ENCODE measurements at regions not wholly inside any gene's neighbourhood (a gene's known extent, or its start where the extent isn't known, plus 50 kb on each side); places are given as distances from the start of the nearest gene placed in this dataset.

DNA sequence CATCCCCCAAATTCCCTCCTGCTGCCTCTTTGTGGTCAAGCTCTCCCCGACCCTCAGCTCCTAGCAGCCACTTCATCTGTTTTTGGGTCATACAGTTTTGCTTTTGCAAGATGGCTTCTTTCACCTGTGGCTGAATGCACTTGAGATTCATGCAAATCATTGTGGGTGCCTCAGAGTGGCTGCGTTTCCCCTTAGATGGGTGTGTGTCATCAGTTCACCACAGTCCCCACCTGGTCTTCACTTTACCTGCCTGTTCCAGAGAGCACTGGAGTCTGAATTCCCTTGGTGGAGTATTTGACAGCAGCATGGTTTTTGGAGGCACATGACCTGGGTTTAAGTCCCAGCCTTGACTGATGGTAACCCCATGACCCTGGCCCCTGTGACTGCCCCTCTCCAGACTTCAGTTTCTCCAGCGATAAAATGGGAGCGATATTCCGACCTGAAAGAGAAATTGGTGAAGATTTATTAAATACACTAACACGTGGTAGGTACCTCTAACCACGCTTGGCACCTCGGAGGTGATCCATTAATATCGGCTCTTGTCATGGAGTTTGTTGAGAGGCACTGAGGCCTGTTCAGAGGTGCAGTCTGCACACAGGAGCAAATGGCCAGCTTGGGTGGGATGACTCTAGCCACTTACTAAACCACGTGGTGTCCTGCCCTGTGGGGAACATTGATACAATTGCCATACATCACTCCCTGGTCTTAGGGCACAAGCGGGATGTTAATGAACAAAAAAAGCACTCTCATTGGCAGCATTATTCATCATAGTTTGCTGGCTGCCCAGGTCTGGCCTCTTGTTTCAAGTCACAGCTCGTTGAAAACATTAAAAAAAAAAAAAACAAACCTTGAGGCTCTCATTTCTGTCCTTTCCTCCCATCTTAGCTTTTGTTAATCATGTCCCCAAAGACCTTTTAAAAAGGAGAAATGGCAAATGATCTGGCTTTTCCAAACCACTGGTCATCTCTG is 167.2 kb upstream of the KCNG1 start:
- DNase-seq (ENCODE audit: extremely low spot score), result no peak
- TF ChIP-seq, protein P1, sequence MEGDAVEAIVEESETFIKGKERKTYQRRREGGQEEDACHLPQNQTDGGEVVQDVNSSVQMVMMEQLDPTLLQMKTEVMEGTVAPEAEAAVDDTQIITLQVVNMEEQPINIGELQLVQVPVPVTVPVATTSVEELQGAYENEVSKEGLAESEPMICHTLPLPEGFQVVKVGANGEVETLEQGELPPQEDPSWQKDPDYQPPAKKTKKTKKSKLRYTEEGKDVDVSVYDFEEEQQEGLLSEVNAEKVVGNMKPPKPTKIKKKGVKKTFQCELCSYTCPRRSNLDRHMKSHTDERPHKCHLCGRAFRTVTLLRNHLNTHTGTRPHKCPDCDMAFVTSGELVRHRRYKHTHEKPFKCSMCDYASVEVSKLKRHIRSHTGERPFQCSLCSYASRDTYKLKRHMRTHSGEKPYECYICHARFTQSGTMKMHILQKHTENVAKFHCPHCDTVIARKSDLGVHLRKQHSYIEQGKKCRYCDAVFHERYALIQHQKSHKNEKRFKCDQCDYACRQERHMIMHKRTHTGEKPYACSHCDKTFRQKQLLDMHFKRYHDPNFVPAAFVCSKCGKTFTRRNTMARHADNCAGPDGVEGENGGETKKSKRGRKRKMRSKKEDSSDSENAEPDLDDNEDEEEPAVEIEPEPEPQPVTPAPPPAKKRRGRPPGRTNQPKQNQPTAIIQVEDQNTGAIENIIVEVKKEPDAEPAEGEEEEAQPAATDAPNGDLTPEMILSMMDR (IDR thresholded peaks at IDR 0.05), result no peak
- TF ChIP-seq EP300 (IDR thresholded peaks at IDR 0.05) (no peak), POLR2AphosphoS5 (IDR thresholded peaks at IDR 0.05) (no peak), POLR2A (IDR thresholded peaks at IDR 0.05; ENCODE audit: low read depth) (no peak)
- intact Hi-C loops (cut with DNase I), result no loop called here
- 81% methylated on average over 12 of the region's 12 CpGs for WGBS
- Histone ChIP-seq H3K27me3 (peaks cover 0 to 29% (median 0%) of the 10 kb centered on the region in 4 donors), H3K4me1 (no peaks in the 10 kb centered on the region), H3K4me3 (no peak overlapping the region), H3K9me3 (no peaks in the 10 kb centered on the region), H3K36me3 (no peaks in the 10 kb centered on the region), H3K27ac (replicated peaks in 1 of 4) (no peak overlapping the region)

- TF ChIP-seq, protein P1 (IDR thresholded peaks at IDR 0.05), result no peak
- TF ChIP-seq POLR2AphosphoS5 (IDR thresholded peaks at IDR 0.05) (no peak), EP300 (IDR thresholded peaks at IDR 0.05) (no peak), POLR2A (IDR thresholded peaks at IDR 0.05; ENCODE audit: low read depth) (no peak)
- H3K36me3 ChIP-seq, result no peaks in the 10 kb centered on the region
- intact Hi-C loops (cut with DNase I), result no loop called here
- H3K4me3 ChIP-seq, result no peak overlapping the region
- WGBS, result 83% methylated on average over 10 of the region's 10 CpGs
- no peak overlapping the region for H3K27ac ChIP-seq (replicated peaks in 1 of 4)
- H3K9me3 ChIP-seq, result no peaks in the 10 kb centered on the region
- no peak for DNase-seq (ENCODE audit: extremely low spot score)
- H3K27me3 ChIP-seq, result peaks cover 0 to 28% (median 0%) of the 10 kb centered on the region in 4 donors
- H3K4me1 ChIP-seq, result no peaks in the 10 kb centered on the region
Observed at GRCh38 chr20:51188941-51189340, 166.0 kb upstream of the KCNG1 start.

DNA sequence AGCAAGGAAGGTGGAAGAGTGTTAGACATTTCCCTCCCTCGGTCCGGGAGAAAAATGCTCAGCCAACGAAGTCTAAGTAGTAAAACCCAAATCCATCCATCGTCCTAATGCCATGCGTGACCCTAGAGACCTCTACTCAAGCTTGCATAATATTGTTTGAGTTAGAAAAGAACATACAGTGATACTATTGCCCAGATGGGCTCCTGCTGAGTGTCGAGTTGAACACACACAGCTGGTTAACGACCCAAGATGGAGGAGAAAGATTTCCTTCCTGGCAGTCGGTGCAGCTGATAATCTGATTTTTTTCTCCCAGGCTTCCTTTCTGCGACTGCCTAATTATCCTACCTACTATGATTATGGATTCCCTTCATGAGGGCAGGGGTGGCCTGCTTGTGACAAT is 164.4 kb upstream of the KCNG1 start:
- H3K9me3 ChIP-seq, result no peaks in the 10 kb centered on the region
- no peaks in the 10 kb centered on the region for H3K4me1 ChIP-seq
- intact Hi-C loops (cut with DNase I), result no loop called here
- TF ChIP-seq EP300 (IDR thresholded peaks at IDR 0.05) (no peak), POLR2AphosphoS5 (IDR thresholded peaks at IDR 0.05) (no peak), POLR2A (IDR thresholded peaks at IDR 0.05; ENCODE audit: low read depth) (no peak)
- TF ChIP-seq, protein P1 (IDR thresholded peaks at IDR 0.05), result no peak
- no peak overlapping the region for H3K27ac ChIP-seq (replicated peaks in 1 of 4)
- no peaks in the 10 kb centered on the region for H3K36me3 ChIP-seq
- DNase-seq (ENCODE audit: extremely low spot score), result no peak
- peaks cover 0 to 24% (median 0%) of the 10 kb centered on the region in 4 donors for H3K27me3 ChIP-seq
- no peak overlapping the region for H3K4me3 ChIP-seq
- 28% methylated on average over 9 of the region's 9 CpGs for WGBS

GRCh38 chr20:51185861-51186260 is 163.0 kb upstream of the KCNG1 start:
- no peak for DNase-seq (ENCODE audit: extremely low spot score)
- H3K27ac ChIP-seq (replicated peaks in 1 of 4), result no peak overlapping the region
- WGBS, result 78% methylated on average over 4 of the region's 4 CpGs
- peaks cover 0 to 24% (median 0%) of the 10 kb centered on the region in 4 donors for H3K27me3 ChIP-seq
- TF ChIP-seq EP300 (IDR thresholded peaks at IDR 0.05), result no peak
- TF ChIP-seq, protein P1 (IDR thresholded peaks at IDR 0.05), result no peak
- no peak for TF ChIP-seq POLR2AphosphoS5 (IDR thresholded peaks at IDR 0.05)
- no peak for TF ChIP-seq POLR2A (IDR thresholded peaks at IDR 0.05; ENCODE audit: low read depth)
- no peaks in the 10 kb centered on the region for H3K9me3 ChIP-seq
- no peaks in the 10 kb centered on the region for H3K4me1 ChIP-seq
- H3K4me3 ChIP-seq, result no peak overlapping the region
- intact Hi-C loops (cut with DNase I), result no loop called here
- no peaks in the 10 kb centered on the region for H3K36me3 ChIP-seq

Data from esophagus muscularis mucosa (tissue), 4 donors.